Esophagus muscularis mucosa (tissue), 4 donors: ENCODE measurements at regions not wholly inside any gene's neighbourhood (a gene's known extent, or its start where the extent isn't known, plus 50 kb on each side); places are given as distances from the start of the nearest gene placed in this dataset.

Experiments used
- CTCF ChIP-seq, 3 experiments: fragments of 200-600 bp in 2 of 3; fragments of 450-650 bp in 1 of 3; sonication (generic) in 2 of 3; IDR thresholded peaks; one replicate each; pipeline ENCODE4 v1.5.1; 2017 to 2019; ENCODE audit warnings: antibody characterized with exemption in 3 of 3, mild to moderate bottlenecking in 2 of 3, moderate library complexity in 1 of 3
- EP300 ChIP-seq: sonication (generic); formaldehyde crosslinking; IDR thresholded peaks from one replicate; pipeline ENCODE4 v1.6.1; 2017; ENCODE audit warnings: antibody characterized with exemption
- POLR2A ChIP-seq: fragments of 450-650 bp; IDR thresholded peaks from one replicate; pipeline ENCODE4 v1.6.1; 2017; ENCODE audit warnings: antibody characterized with exemption, moderate library complexity, mild to moderate bottlenecking, low read depth
- POLR2AphosphoS5 ChIP-seq, 2 donors: sonication (generic); formaldehyde crosslinking; IDR thresholded peaks; one replicate each; pipeline ENCODE4 v1.6.1; 2017; ENCODE audit warnings: antibody characterized with exemption in 2 of 2

GRCh38 chr10:33657154-33657908, 322.9 kb upstream of the NRP1 start:
- TF ChIP-seq CTCF (IDR thresholded peaks at IDR 0.05) (no peak), POLR2AphosphoS5 (IDR thresholded peaks at IDR 0.05) (no peak), POLR2A (no peak), EP300 (no peak)
